SK-N-SH treated with all-trans-retinoic acid at 6 μM for 48 hours (cell line): ENCODE measurements at regions not wholly inside any gene's neighbourhood (a gene's known extent, or its start where the extent isn't known, plus 50 kb on each side); places are given as distances from the start of the nearest gene placed in this dataset.

Experiments used
- ARNTL ChIP-seq: fragments of 450-650 bp; formaldehyde crosslinking; IDR thresholded peaks from 2 replicates; pipeline ENCODE4 v1.5.0; 2020; ENCODE audit warnings: low read depth, mild to moderate bottlenecking, moderate library complexity, borderline replicate concordance
- ISL1 ChIP-seq: fragments of 250-450 bp; sonication (Bioruptor Pico); IDR thresholded peaks from 2 replicates; pipeline ENCODE4 v2.1.2; 2022; ENCODE audit warnings: mild to moderate bottlenecking, moderate library complexity
- ZFP3 ChIP-seq: fragments of 250-450 bp; sonication (Bioruptor Pico); IDR thresholded peaks from 2 replicates; pipeline ENCODE4 v1.5.0; 2020; ENCODE audit warnings: mild to moderate bottlenecking, moderate library complexity
- ZFP30 ChIP-seq: fragments of 450-650 bp; formaldehyde crosslinking; IDR thresholded peaks from 2 replicates; pipeline ENCODE4 v1.5.0; 2022; ENCODE audit warnings: mild to moderate bottlenecking, moderate library complexity
- TF ChIP-seq, protein P1 (sequence below): fragments of 250-450 bp; sonication (Bioruptor Pico); IDR thresholded peaks from 2 replicates; pipeline ENCODE4 v1.5.1; 2020; ENCODE audit warnings: low read depth, mild to moderate bottlenecking, moderate library complexity

DNA sequence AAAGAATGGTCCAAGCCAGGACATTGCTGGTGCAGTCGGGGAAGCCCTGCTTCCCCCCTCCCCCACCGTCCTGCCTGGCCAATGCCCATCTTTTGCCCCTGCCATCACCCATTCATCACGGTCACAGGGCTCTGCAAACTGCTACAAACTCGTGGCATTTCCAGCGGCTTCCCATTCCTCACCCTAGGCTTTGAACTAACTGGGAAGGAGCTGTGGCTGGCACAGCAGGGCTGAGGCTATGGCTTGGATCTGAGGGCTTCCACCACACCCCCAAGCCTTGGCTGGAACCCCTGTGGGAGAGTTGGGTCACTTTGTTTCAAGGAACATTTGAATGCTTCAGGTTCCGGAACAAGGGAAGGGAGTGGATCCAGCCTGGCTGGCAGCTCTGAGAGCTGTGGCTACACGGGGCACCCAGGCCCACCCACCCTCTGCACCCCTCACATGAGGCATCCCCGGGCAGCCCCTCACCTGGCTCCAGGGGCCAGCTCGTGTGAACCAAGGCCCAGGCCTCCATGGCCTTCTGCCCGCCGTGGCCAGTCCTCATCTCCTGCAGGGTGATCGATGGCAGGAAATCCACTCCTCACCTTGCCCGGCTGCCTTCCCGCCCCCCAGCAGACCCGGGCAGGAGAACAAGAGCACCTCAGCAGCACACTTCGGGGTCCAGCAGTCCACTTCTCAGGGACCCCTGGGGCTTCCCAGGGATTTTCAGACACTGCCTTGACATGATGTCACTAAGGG is 58.8 kb upstream of the OTOS start:
- no peak for TF ChIP-seq ZFP3 (CRISPR knock-in tag)
- no peak for TF ChIP-seq ISL1 (CRISPR knock-in tag)
- no peak for TF ChIP-seq ARNTL
- TF ChIP-seq ZFP30 (CRISPR knock-in tag): no peak
- TF ChIP-seq, protein P1, sequence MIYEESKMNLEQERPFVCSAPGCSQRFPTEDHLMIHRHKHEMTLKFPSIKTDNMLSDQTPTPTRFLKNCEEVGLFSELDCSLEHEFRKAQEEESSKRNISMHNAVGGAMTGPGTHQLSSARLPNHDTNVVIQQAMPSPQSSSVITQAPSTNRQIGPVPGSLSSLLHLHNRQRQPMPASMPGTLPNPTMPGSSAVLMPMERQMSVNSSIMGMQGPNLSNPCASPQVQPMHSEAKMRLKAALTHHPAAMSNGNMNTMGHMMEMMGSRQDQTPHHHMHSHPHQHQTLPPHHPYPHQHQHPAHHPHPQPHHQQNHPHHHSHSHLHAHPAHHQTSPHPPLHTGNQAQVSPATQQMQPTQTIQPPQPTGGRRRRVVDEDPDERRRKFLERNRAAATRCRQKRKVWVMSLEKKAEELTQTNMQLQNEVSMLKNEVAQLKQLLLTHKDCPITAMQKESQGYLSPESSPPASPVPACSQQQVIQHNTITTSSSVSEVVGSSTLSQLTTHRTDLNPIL (CRISPR knock-in tag): no peak
